Breast epithelium (tissue), 3 donors: ENCODE measurements at regions not wholly inside any gene's neighbourhood (a gene's known extent, or its start where the extent isn't known, plus 50 kb on each side); places are given as distances from the start of the nearest gene placed in this dataset.

Source experiments
- POLR2A ChIP-seq: fragments of 450-650 bp; IDR thresholded peaks from one replicate; pipeline ENCODE4 v1.6.1; 2016; ENCODE audit warnings: antibody characterized with exemption, mild to moderate bottlenecking, moderate library complexity
- POLR2AphosphoS5 ChIP-seq, 3 donors: sonication (generic); formaldehyde crosslinking; IDR thresholded peaks; one replicate each; pipeline ENCODE4 v1.6.1; 2017; ENCODE audit warnings: antibody characterized with exemption in 3 of 3

DNA sequence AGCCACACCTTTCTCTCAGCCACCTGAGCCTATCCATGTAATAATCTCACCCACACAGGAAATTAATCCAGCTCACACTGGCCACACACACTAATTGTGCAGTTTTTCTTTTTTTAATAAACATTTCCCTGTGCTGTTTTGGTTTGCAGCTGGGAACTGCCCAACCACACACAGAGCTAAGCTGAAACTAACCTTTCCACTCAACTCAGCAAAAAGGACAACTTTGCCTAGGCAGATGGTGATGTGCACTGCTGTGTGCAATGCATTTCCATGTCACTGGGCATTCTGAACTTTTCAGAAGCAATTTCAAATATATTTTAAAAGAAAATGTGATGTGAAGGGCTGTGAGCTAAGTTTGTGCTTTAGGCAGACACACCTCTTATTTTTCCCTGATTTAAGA lies 70.0 kb upstream of the TLL1 start:
- TF ChIP-seq POLR2A (no peak), POLR2AphosphoS5 (IDR thresholded peaks at IDR 0.05) (no peak)
